ENCODE measurements at regions not wholly inside any gene's neighbourhood (a gene's known extent, or its start where the extent isn't known, plus 50 kb on each side); places are given as distances from the start of the nearest gene placed in this dataset.
A peak's percentile ranks its signal among the peaks of the same experiment; 100 is the strongest.

GRCh38 chr9:106535439-106535838 lies 327.5 kb upstream of the ZNF462 start:
- TF ChIP-seq, protein P1, sequence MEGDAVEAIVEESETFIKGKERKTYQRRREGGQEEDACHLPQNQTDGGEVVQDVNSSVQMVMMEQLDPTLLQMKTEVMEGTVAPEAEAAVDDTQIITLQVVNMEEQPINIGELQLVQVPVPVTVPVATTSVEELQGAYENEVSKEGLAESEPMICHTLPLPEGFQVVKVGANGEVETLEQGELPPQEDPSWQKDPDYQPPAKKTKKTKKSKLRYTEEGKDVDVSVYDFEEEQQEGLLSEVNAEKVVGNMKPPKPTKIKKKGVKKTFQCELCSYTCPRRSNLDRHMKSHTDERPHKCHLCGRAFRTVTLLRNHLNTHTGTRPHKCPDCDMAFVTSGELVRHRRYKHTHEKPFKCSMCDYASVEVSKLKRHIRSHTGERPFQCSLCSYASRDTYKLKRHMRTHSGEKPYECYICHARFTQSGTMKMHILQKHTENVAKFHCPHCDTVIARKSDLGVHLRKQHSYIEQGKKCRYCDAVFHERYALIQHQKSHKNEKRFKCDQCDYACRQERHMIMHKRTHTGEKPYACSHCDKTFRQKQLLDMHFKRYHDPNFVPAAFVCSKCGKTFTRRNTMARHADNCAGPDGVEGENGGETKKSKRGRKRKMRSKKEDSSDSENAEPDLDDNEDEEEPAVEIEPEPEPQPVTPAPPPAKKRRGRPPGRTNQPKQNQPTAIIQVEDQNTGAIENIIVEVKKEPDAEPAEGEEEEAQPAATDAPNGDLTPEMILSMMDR (conservative IDR thresholded peaks at IDR 0.05; ENCODE audit: low read depth, low read length), result no peak
- Histone ChIP-seq H3K4me3 (IDR thresholded peaks at IDR 0.05; ENCODE audit: insufficient read depth, low read depth, low read length) (no peak overlapping the region), H3K4me2 (no peak overlapping the region), H3K27ac (no peak overlapping the region), H3K9ac (no peak overlapping the region), H2AFZ (ENCODE audit: low read depth) (no peak overlapping the region), H4K20me1 (ENCODE audit: insufficient read depth) (no peaks in the 10 kb centered on the region), H3K79me2 (ENCODE audit: insufficient read depth, low read depth) (no peaks in the 10 kb centered on the region), H3K27me3 (ENCODE audit: insufficient read depth, low read depth) (no peaks in the 10 kb centered on the region), H3K4me1 (ENCODE audit: low read depth, poor library complexity, severe bottlenecking) (peaks cover 6% of the 10 kb centered on the region), H3K36me3 (ENCODE audit: insufficient read depth) (no peaks in the 10 kb centered on the region)

GRCh38 chr9:106557996-106558667 lies 304.8 kb upstream of the ZNF462 start:
- no peaks in the 10 kb centered on the region for H3K36me3 ChIP-seq (ENCODE audit: insufficient read depth)
- H2AFZ ChIP-seq (ENCODE audit: low read depth), result no peak overlapping the region
- H3K4me1 ChIP-seq (ENCODE audit: low read depth, poor library complexity, severe bottlenecking), result no peaks in the 10 kb centered on the region
- no peaks in the 10 kb centered on the region for H3K79me2 ChIP-seq (ENCODE audit: insufficient read depth, low read depth)
- no peak overlapping the region for H3K4me2 ChIP-seq
- H3K27ac ChIP-seq, result no peak overlapping the region
- TF ChIP-seq, protein P1 (conservative IDR thresholded peaks at IDR 0.05; ENCODE audit: low read depth, low read length), result no peak
- H3K9ac ChIP-seq, result no peak overlapping the region
- H3K4me3 ChIP-seq (IDR thresholded peaks at IDR 0.05; ENCODE audit: insufficient read depth, low read depth, low read length), result no peak overlapping the region
- no peaks in the 10 kb centered on the region for H4K20me1 ChIP-seq (ENCODE audit: insufficient read depth)
- no peaks in the 10 kb centered on the region for H3K27me3 ChIP-seq (ENCODE audit: insufficient read depth, low read depth)

GRCh38 chr9:106560540-106560939 lies 302.4 kb upstream of the ZNF462 start:
- Histone ChIP-seq H2AFZ (ENCODE audit: low read depth) (no peak overlapping the region), H3K27me3 (ENCODE audit: insufficient read depth, low read depth) (no peaks in the 10 kb centered on the region), H3K79me2 (ENCODE audit: insufficient read depth, low read depth) (no peaks in the 10 kb centered on the region), H3K9ac (no peak overlapping the region), H3K4me1 (ENCODE audit: low read depth, poor library complexity, severe bottlenecking) (no peaks in the 10 kb centered on the region), H3K4me2 (no peak overlapping the region), H3K36me3 (ENCODE audit: insufficient read depth) (no peaks in the 10 kb centered on the region), H4K20me1 (ENCODE audit: insufficient read depth) (no peaks in the 10 kb centered on the region), H3K27ac (no peak overlapping the region), H3K4me3 (IDR thresholded peaks at IDR 0.05; ENCODE audit: insufficient read depth, low read depth, low read length) (no peak overlapping the region)
- TF ChIP-seq, protein P1 (conservative IDR thresholded peaks at IDR 0.05; ENCODE audit: low read depth, low read length), result peak; percentile 48

- Histone ChIP-seq H3K4me1 (ENCODE audit: low read depth, poor library complexity, severe bottlenecking) (no peaks in the 10 kb centered on the region), H2AFZ (ENCODE audit: low read depth) (no peak overlapping the region), H3K36me3 (ENCODE audit: insufficient read depth) (no peaks in the 10 kb centered on the region), H3K79me2 (ENCODE audit: insufficient read depth, low read depth) (no peaks in the 10 kb centered on the region), H4K20me1 (ENCODE audit: insufficient read depth) (no peaks in the 10 kb centered on the region), H3K4me2 (no peak overlapping the region), H3K9ac (no peak overlapping the region), H3K27ac (no peak overlapping the region), H3K27me3 (ENCODE audit: insufficient read depth, low read depth) (no peaks in the 10 kb centered on the region), H3K4me3 (IDR thresholded peaks at IDR 0.05; ENCODE audit: insufficient read depth, low read depth, low read length) (no peak overlapping the region)
- TF ChIP-seq, protein P1 (conservative IDR thresholded peaks at IDR 0.05; ENCODE audit: low read depth, low read length), result no peak
Measured at GRCh38 chr9:106575823-106576222, 287.1 kb upstream of the ZNF462 start.

Measured in KMS-11 (cell line).